ENCODE measurements at regions not wholly inside any gene's neighbourhood (a gene's known extent, or its start where the extent isn't known, plus 50 kb on each side); places are given as distances from the start of the nearest gene placed in this dataset.

DNA sequence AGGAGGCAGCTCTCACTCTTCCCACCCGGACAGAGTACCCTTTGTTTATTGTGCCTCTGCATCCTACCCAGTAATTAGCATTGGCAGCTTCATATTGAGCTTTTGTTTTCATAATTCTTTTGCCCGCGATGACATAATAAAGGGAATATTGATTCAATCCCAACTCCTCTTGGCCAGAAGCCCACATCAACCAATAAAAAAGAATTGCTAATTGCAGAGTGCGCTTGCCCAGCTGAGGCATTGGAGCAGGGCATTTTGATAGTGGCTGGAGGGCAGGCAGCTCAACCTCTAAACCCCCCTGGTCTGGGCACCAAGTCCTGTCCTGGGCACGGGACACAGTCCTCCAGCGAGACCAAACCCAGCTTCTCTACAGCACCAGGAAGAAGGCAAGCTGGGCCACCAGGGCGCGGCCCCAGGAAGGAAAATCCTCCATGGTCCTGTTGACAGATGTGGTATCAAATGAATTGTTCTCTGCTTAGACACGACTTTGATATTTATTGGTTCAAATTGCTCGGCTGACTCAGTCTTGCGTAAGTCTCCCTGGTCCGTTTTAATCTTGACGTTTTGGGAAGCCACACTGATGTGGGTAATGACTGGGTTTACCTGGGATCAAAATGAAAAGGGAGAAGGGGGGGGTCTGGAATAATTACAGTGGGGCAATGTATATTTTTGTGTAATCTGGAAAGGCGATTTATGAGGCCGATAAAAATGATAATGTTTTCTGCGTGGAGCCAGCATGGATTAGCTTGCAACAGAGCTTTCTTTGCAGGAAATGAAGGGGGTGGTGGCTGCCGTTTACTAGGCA is 220.7 kb upstream of the MSX2 start:
- TF ChIP-seq EZH2 (IDR thresholded peaks at IDR 0.05) = no peak
- TF ChIP-seq POLR2AphosphoS5 (IDR thresholded peaks at IDR 0.05; ENCODE audit: borderline replicate concordance, low read depth, low read length) = no peak
